ENCODE measurements at regions not wholly inside any gene's neighbourhood (a gene's known extent, or its start where the extent isn't known, plus 50 kb on each side); places are given as distances from the start of the nearest gene placed in this dataset.

DNA sequence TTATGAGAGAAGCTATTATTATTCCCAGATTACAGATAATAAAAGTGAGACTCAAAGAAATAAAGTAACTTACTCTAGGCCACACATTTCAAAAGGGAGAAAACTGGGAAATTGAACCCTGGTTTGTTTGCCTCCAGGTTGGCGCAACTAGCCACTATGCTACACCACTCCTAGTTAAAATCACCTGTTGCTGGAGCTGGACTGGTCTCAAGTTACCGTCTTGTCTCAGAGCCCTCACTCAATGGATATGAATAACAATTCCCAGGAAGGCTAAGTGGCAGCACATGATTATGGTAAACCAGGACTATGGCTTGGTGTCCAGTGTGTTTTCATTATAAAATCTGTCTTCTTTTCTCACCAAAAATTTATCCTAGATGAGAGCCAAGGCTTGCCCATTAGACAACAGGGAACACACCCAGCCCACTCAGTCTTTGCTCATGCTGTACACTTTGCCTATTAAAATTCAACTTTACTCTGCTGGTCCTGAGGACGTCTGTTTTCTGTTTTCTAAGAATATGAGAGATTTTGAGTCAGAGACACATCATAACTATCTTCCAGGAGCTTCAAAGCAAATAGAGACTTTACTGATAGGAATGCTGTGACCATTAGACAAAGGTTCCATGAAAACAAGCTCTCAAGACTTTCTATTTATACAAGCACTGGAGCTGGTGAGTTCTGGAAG lies 58.1 kb downstream of the ADRB2 start:
- no peak for TF ChIP-seq POLR2AphosphoS5 (IDR thresholded peaks at IDR 0.05)
- TF ChIP-seq, protein P1, sequence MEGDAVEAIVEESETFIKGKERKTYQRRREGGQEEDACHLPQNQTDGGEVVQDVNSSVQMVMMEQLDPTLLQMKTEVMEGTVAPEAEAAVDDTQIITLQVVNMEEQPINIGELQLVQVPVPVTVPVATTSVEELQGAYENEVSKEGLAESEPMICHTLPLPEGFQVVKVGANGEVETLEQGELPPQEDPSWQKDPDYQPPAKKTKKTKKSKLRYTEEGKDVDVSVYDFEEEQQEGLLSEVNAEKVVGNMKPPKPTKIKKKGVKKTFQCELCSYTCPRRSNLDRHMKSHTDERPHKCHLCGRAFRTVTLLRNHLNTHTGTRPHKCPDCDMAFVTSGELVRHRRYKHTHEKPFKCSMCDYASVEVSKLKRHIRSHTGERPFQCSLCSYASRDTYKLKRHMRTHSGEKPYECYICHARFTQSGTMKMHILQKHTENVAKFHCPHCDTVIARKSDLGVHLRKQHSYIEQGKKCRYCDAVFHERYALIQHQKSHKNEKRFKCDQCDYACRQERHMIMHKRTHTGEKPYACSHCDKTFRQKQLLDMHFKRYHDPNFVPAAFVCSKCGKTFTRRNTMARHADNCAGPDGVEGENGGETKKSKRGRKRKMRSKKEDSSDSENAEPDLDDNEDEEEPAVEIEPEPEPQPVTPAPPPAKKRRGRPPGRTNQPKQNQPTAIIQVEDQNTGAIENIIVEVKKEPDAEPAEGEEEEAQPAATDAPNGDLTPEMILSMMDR (IDR thresholded peaks at IDR 0.05), result no peak
- no peak for TF ChIP-seq POLR2A (IDR thresholded peaks at IDR 0.05; ENCODE audit: low read depth)

Measured in esophagus muscularis mucosa (tissue), 3 donors.